ENCODE measurements at regions not wholly inside any gene's neighbourhood (a gene's known extent, or its start where the extent isn't known, plus 50 kb on each side); places are given as distances from the start of the nearest gene placed in this dataset.

- TF ChIP-seq CTCF (IDR thresholded peaks at IDR 0.05): no peak
- TF ChIP-seq POLR2A (IDR thresholded peaks at IDR 0.05): no peak
These were observed 93.9 kb downstream of the LYZL2 start for GRCh38 chr10:30535677-30536076.
